Fibroblast of the aortic adventitia (primary cell): ENCODE measurements at regions not wholly inside any gene's neighbourhood (a gene's known extent, or its start where the extent isn't known, plus 50 kb on each side); places are given as distances from the start of the nearest gene placed in this dataset.

Experiments used
- DNase-seq: peaks from one replicate; pipeline ENCODE4 v3.0.0-alpha.2; 2010; ENCODE audit warnings: low read depth
- H3K4me3 ChIP-seq: 2 replicates; pipeline ENCODE4 v1.5.1; 2011; ENCODE audit warnings: low read depth, mild to moderate bottlenecking, control low read depth, low read length, moderate library complexity
- CTCF ChIP-seq: IDR thresholded peaks from 2 replicates; pipeline ENCODE4 v1.5.1; 2011; ENCODE audit warnings: mild to moderate bottlenecking, low read length, control low read depth, inconsistent platforms; ENCODE audit not compliant: insufficient read depth

DNA sequence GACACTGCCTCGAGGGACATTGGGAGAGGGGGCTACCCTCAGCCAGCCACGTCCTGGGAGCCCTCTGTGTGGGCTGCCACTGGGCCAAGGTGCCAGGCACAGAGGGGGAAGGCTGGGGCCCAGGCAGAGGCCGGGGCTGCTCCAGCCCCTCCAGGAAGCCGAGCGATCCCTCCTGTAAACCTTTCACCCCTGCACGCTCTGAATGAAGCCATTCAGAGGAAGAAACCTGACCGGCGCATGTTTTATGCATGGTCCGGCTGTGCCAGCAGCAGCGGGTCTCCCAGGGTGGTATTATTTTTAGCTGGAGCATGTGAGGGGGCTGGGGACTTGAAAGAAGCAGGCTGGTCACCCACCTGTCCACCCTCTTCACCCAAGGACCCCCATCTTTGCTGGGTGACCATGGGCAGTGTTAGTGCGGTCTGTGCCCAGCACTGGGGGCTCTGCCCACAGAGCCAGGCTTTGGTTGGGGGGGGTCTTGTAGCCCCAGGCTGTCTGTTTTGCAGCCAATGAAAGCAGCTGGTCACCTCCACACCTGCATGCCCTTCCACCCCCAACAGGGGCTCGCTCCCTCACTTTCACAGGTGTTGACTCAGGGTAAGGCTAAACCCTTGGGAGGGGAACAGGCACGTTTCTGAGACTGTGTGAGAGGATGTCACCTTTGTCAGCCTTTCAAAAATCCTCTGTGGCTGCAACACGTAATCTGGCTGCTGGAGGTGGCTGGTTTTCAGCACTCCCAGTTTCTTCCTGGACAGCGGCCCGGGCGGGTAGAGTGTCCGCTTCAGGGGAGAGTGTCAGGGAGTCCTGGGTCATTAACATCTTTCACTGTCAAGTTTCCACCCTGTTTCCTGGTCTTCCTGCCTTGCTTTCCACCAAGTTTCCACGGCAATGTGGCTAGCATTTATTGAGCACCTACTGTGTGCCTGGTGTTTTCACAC is 77.1 kb upstream of the BRD7 start:
- H3K4me3 ChIP-seq: no peak overlapping the region
- no peak for DNase-seq
- TF ChIP-seq CTCF: no peak

GRCh38 chr16:50444526-50444925 is 75.7 kb upstream of the BRD7 start:
- no peak for DNase-seq
- H3K4me3 ChIP-seq: no peak overlapping the region
- TF ChIP-seq CTCF: no peak

GRCh38 chr16:50442221-50442620 is 73.4 kb upstream of the BRD7 start:
- TF ChIP-seq CTCF: no peak
- DNase-seq: no peak
- no peak overlapping the region for H3K4me3 ChIP-seq

DNA sequence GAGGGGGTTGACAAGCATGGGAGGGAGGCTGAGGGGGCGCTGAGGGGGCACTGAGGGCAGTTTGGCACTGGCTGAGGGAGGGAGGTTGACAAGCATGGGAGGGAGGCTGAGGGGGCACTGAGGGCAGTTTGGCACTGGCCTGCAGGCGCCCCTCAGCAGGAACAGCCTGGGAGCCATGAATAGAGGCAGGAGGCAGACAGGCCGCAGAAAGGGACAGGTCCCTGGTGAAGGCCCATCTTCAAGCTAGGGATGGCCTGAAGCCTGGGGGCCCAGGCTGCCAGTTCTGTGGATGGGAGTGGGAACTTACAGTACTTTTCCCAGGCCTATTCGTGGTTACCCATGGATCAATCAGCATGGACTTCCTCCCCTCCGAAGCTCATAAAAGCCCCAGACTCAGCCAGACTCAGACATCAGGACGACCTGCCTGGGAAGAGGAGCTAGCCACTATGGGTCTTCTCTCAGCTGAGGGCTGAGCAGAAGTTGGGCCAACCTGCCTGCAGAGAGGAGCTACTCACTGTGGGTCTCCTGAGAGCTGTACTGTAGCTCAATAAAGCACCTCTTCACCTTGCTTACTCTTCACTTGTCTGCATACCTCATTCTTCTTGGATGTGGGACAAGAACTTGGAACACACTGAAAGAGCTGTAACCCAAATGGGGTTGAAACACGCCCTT is 72.8 kb upstream of the BRD7 start:
- no peak for DNase-seq
- no peak for TF ChIP-seq CTCF
- no peak overlapping the region for H3K4me3 ChIP-seq

- no peak for DNase-seq
- no peak overlapping the region for H3K4me3 ChIP-seq
- TF ChIP-seq CTCF: no peak
Observed at GRCh38 chr16:50440991-50441390, 72.2 kb upstream of the BRD7 start.

- no peak overlapping the region for H3K4me3 ChIP-seq
- no peak for DNase-seq
- no peak for TF ChIP-seq CTCF
Observed at GRCh38 chr16:50440531-50440930, 71.7 kb upstream of the BRD7 start.
